ENCODE measurements at regions not wholly inside any gene's neighbourhood (a gene's known extent, or its start where the extent isn't known, plus 50 kb on each side); places are given as distances from the start of the nearest gene placed in this dataset.
"Not testable (repeated sequence)": the region's sequence is repeated elsewhere in the genome, so short reads cannot be mapped to it uniquely, and the experiment has no call there.

DNA sequence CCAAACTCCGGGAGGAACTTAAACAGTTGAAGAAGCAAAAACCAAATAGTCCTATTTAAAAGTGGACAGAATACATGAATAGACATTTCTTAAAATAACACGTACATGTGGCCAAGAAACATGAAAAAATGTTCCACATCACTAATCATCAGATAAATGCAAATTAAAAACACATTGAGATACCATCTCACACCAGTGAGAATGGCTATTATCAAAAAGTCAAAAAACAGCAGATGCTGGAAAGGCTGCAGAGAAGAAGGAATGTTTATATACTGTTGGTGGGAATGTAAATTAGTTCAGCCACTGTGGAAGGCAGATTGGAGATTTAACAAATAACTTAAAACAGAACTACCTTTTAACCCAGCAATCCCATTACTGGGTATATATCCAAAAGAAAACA, 283.0 kb upstream of the IZUMO3 start:
- no peak for DNase-seq

GRCh38 chr9:24824607-24825006, 278.9 kb upstream of the IZUMO3 start:
- no peak for DNase-seq

DNA sequence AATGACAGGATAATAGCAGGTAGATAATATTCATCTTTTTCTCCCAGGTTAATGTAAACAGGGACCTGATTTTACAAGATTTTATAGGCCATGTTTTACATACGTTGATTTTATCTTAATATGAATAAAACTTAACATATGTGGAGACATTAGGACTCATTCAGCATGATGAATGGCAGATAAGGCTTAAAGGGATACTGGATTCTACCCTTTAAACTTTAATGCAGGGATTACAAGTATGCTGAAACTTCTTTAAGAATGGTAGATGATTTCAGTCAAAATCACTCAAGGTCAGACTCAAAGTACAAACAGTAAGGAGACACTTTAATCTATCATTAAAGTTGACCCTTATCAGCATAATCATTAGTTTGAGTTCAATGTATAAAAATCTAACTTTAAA, 274.5 kb upstream of the IZUMO3 start:
- no peak for DNase-seq

GRCh38 chr9:24817756-24818155, 272.1 kb upstream of the IZUMO3 start:
- no peak for DNase-seq

DNA sequence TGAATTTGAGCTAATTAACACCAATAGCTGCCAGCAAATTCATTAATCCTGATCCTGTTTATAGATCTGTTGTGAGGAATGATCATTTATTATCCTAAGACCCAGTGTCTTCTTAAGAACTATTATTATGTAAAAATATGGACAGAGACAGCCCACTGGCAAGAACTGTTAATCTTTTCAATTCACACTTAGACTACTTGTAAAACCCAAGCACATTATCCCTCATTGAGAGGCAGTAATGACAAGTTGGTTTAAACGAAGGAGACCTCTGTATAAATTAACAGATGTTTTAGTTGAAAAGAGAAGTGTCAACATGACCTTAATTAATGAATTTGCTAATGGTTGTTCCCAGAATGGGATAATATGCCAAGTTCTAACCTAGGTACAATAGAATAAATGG, 270.3 kb upstream of the IZUMO3 start:
- no peak for DNase-seq

- DNase-seq: no peak
Measured at GRCh38 chr9:24801344-24801743, 255.6 kb upstream of the IZUMO3 start.

GRCh38 chr9:24793787-24794186, 248.1 kb upstream of the IZUMO3 start:
- DNase-seq: no peak

- no peak for DNase-seq
Measured at GRCh38 chr9:24776226-24776625, 230.5 kb upstream of the IZUMO3 start.

DNA sequence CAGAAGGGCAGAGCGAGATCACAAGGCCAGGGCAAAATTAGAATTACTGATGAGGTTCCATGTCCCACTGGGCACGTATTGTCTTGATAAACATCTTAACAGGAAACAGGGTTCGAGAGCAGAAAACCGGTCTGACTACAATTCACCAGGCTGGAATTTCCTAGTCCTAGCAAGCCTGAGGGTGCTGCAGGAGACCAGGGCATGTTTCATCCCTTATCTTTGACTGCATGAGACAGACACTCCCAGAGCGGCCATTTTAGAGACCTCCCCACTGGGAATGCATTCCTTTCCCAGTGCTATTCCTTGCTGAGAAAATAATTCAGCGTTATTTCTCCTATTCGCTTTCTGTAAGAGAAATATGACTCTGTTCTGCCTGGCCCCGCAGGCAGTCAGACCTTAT, 228.5 kb upstream of the IZUMO3 start:
- DNase-seq: not testable (repeated sequence)

DNA sequence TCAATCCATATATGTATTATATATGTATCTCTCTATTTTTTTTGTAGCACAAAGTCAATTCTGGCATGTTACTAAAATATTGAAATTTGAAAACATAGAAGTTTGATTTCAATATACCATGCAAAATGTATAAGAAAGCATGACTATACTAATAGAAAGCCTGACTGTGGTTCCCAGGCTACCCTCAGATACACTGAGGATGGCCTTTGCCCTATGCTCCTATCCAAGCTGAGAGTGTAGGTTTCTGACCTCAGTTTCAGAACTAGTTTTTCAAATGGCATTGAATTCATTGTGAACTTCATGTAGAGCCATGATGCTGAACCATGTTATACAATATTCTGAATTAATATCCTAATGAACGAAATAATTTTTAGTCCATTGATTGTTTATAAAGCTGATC, 220.4 kb upstream of the IZUMO3 start:
- DNase-seq: no peak

DNA sequence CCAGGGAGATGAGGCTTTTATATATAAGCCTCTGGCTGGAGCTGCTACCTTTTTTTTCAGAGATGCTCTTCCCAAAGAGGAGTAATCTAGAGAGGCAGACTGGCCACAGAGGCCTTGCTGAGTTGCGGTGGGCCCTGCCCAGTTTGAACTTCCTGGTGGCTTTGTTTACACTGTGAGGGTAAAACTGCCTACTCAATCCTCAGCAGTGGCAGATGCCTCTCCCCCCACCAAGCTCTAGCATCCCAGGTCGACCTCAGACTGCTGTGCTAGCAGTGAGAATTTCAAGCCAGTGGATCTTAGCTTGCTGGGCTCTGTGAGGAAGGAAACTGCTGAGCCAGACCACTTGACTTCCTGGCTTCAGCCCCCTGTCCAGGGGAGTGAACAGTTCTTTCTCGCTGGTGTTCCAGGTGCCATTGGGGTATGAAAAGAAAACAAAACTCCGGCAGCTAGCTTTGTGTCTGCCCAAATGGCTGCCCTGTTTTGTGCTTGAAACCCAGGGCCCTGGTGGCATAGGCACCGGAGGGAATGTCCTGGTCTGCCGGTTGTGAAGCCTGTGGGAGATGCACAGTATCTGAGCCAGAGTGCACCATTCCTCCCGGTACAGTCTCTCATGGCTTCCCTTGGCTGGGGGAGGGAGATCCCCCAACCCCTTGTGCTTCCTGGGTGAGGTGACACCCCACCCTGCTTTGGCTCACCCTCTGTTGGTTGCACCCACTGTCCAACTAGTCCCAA, 219.5 kb upstream of the IZUMO3 start:
- no peak for DNase-seq

GRCh38 chr9:24738421-24738961, 192.8 kb upstream of the IZUMO3 start:
- DNase-seq: no peak

DNA sequence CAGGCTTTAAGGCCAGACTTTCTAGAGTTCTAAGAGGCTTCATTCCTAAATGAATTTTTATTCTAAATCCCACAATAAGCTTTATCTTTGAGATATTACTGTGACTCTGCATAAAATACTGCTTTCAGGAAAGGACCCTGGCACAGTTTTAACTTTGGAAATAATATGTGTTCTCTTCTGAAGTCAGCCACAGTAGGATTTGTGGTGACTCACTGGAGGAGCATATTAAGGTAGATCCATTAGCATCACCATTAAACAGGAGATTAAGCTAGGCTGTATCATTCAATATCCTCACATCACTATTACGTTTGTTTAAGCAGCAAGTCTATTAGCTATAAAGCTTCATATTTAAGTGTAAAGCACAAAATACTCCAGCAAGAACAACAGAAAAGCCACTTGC, 186.1 kb upstream of the IZUMO3 start:
- no peak for DNase-seq

GRCh38 chr9:24721621-24722020, 175.9 kb upstream of the IZUMO3 start:
- no peak for DNase-seq

GRCh38 chr9:24712206-24712605, 166.5 kb upstream of the IZUMO3 start:
- DNase-seq: no peak

GRCh38 chr9:24708814-24709213, 163.1 kb upstream of the IZUMO3 start:
- no peak for DNase-seq

- no peak for DNase-seq
Measured at GRCh38 chr9:24698881-24699518, 153.3 kb upstream of the IZUMO3 start.

DNA sequence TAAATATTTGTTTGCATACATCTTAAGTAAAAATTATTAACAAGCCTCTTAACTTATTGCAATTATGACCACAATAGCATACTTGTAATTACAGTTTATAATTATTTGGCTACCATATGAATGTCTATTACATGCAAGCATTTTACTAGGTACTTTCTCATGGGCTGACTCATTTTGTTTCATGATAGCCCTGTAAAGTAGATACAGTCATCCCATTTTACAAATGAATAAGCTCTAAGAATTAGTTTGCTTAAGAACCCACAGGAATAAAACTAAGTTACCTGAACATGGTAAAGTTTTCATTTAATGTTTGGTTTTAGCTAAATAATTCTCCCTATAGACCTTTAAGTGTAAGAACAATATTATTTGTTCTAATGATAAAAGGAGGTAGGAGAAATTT, 126.6 kb upstream of the IZUMO3 start:
- DNase-seq: no peak

DNA sequence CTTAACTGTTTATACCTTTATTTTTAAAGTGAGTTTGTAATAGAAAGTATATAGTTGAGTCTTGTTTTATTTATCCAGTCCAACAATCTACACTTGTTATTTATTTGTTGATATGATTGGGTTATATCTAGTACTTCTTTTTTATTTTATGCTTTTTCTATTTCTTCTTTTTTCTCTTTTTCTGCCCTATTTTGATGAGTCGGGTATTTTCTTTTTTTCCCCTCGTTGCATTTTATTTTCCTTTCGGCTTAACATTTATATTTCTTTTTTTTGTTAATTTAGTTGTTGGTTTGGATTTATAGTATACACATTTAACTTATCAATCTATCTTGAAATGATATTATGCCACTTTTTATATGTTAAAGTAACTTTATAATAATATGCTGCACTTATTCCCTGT, 111.7 kb upstream of the IZUMO3 start:
- no peak for DNase-seq

DNA sequence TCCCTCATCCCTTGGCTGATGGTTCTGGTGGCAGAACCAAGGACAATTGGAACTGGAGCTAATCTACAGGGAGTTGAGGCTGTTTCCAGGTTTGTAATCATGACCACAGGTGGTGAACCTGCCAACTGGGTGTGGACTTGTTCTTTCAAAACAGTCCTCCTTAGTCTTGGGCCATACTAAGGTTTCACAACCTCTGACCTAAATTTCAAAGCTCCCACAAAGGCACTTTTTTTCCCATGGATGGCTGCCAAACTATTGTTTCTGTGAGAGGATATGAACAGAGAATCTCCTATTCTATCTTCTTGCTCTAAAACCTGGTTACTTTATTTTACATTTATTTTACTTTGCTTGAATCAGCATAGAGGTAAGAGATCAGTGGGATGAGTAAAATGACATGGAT, 106.5 kb upstream of the IZUMO3 start:
- DNase-seq: no peak

GRCh38 chr9:24628809-24629208, 83.1 kb upstream of the IZUMO3 start:
- DNase-seq: not testable (repeated sequence)

GRCh38 chr9:24625097-24625496, 79.4 kb upstream of the IZUMO3 start:
- DNase-seq: no peak

DNA sequence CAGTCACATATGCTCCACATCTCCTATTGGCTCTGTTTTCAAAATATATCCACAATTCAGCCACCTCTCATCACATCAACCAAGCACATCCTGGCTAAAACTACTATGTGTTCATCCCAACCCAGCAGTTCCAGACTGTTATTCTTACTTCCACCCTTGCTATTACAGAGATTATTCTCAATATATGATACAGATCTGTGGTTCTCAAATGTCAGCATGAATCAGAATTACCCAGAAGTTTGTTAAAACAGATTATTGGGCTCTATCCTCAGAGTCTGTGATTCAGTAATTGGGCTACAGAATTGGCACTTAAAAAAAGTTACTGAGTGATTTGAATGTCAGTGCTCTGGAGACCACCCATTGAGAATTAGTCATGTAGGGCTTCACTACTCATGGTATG, 78.8 kb upstream of the IZUMO3 start:
- no peak for DNase-seq

DNA sequence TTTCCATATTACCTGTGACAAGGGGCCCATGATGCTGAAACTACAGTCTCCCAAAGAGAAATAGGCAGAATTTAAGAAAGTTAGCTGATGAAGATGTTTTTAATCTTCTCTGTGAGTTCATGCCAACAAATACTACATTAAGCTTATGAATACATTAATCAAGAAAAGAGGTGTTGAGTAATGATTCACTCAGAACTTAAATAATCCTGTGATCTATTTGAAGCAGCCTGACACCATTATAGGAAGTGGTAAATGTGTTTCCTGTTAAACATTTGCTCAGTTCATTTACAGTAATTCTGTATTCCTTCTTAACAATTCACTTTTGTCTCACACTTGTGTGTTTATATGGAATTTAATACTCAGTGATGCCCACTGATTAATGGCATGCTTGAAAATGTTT, 75.0 kb upstream of the IZUMO3 start:
- no peak for DNase-seq

- peak; percentile 15 to 26 for DNase-seq
Measured at GRCh38 chr9:24616863-24617262, 71.2 kb upstream of the IZUMO3 start.

All from SHP77 (cell line).